HEK293 (cell line): ENCODE measurements at regions not wholly inside any gene's neighbourhood (a gene's known extent, or its start where the extent isn't known, plus 50 kb on each side); places are given as distances from the start of the nearest gene placed in this dataset.

Source experiments
- CTCF ChIP-seq: fragments of 450-650 bp; formaldehyde crosslinking; IDR thresholded peaks from 2 replicates; pipeline ENCODE4 v1.5.1; 2016; ENCODE audit warnings: missing biosample characterization, missing genetic modification characterization
- GFI1B ChIP-seq: fragments of 450-650 bp; formaldehyde crosslinking; IDR thresholded peaks from 2 replicates; pipeline ENCODE4 v1.5.1; 2016; ENCODE audit warnings: missing biosample characterization, missing genetic modification characterization
- HOXA7 ChIP-seq: sonication (generic); formaldehyde crosslinking; IDR thresholded peaks from 2 replicates; pipeline ENCODE4 v1.8.1; 2022; ENCODE audit warnings: missing genetic modification reagents, borderline replicate concordance
- PRDM2 ChIP-seq: fragments of 450-650 bp; formaldehyde crosslinking; IDR thresholded peaks from 2 replicates; pipeline ENCODE4 v1.5.1; 2016; ENCODE audit warnings: missing biosample characterization, missing genetic modification characterization, borderline replicate concordance
- REST ChIP-seq: fragments of 450-650 bp; formaldehyde crosslinking; IDR thresholded peaks from 2 replicates; pipeline ENCODE4 v1.5.1; 2016; ENCODE audit warnings: missing biosample characterization, missing genetic modification characterization
- SETDB1 ChIP-seq: IDR thresholded peaks from one replicate; pipeline ENCODE4 v1.6.1; 2017; ENCODE audit warnings: mild to moderate bottlenecking, low read length, moderate library complexity, mixed read lengths; ENCODE audit not compliant: insufficient read length
- ZBTB8A ChIP-seq: fragments of 450-650 bp; formaldehyde crosslinking; IDR thresholded peaks from 2 replicates; pipeline ENCODE4 v1.5.1; 2016; ENCODE audit warnings: missing biosample characterization, missing genetic modification characterization
- ZNF121 ChIP-seq: fragments of 450-650 bp; formaldehyde crosslinking; IDR thresholded peaks from 2 replicates; pipeline ENCODE4 v1.5.1; 2016; ENCODE audit warnings: missing biosample characterization, missing genetic modification characterization
- ZNF157 ChIP-seq: fragments of 450-650 bp; formaldehyde crosslinking; IDR thresholded peaks from 2 replicates; pipeline ENCODE4 v1.5.1; 2016; ENCODE audit warnings: missing biosample characterization, missing genetic modification characterization
- ZNF202 ChIP-seq: fragments of 450-650 bp; formaldehyde crosslinking; IDR thresholded peaks from 2 replicates; pipeline ENCODE4 v1.5.1; 2016; ENCODE audit warnings: missing biosample characterization, missing genetic modification characterization, borderline replicate concordance
- ZNF404 ChIP-seq: fragments of 450-650 bp; formaldehyde crosslinking; IDR thresholded peaks from 2 replicates; pipeline ENCODE4 v1.5.1; 2017; ENCODE audit warnings: missing biosample characterization, missing genetic modification characterization
- ZNF768 ChIP-seq: fragments of 450-650 bp; formaldehyde crosslinking; IDR thresholded peaks from 2 replicates; pipeline ENCODE4 v1.5.1; 2018; ENCODE audit warnings: missing biosample characterization, mild to moderate bottlenecking, missing genetic modification characterization
- ZSCAN5A ChIP-seq: fragments of 450-650 bp; formaldehyde crosslinking; IDR thresholded peaks from 2 replicates; pipeline ENCODE4 v1.5.1; 2016; ENCODE audit warnings: missing biosample characterization, missing genetic modification characterization

- TF ChIP-seq ZBTB8A (tag by site-specific recombination) = no peak
- TF ChIP-seq ZNF157 (tag by site-specific recombination) = no peak
- no peak for TF ChIP-seq HOXA7
- TF ChIP-seq ZNF202 (tag by site-specific recombination) = no peak
- no peak for TF ChIP-seq SETDB1
- TF ChIP-seq ZNF121 (tag by site-specific recombination) = no peak
- TF ChIP-seq CTCF (tag by site-specific recombination) = no peak
- TF ChIP-seq ZSCAN5A = no peak
- TF ChIP-seq ZNF404 (tag by site-specific recombination) = no peak
- no peak for TF ChIP-seq GFI1B (tag by site-specific recombination)
- no peak for TF ChIP-seq PRDM2 (tag by site-specific recombination)
- no peak for TF ChIP-seq REST (tag by site-specific recombination)
- TF ChIP-seq ZNF768 (tag by site-specific recombination) = no peak
These were observed 288.2 kb upstream of the CHST9 start for GRCh38 chr18:27473318-27473717.
